ENCODE measurements at regions not wholly inside any gene's neighbourhood (a gene's known extent, or its start where the extent isn't known, plus 50 kb on each side); places are given as distances from the start of the nearest gene placed in this dataset.

GRCh38 chr5:89948977-89949376 is 460.6 kb downstream of the CETN3 start:
- TF ChIP-seq POLR2AphosphoS5 (IDR thresholded peaks at IDR 0.05; ENCODE audit: low read depth, low read length) (no peak), CTCF (IDR thresholded peaks at IDR 0.05) (no peak), TCF7L2 (IDR thresholded peaks at IDR 0.05; ENCODE audit: low read depth, low read length) (no peak), SIN3A (IDR thresholded peaks at IDR 0.05; ENCODE audit: borderline replicate concordance, insufficient read depth, low read depth, low read length) (no peak), REST (IDR thresholded peaks at IDR 0.05; ENCODE audit: insufficient read depth in 1 of 2, low read depth in 2 of 2, low read length in 1 of 2) (no peak)
- H3K27me3 ChIP-seq (ENCODE audit: control insufficient read depth, insufficient read depth, low read length), result no peaks in the 10 kb centered on the region
- H3K27ac ChIP-seq (ENCODE audit: low read length), result no peak overlapping the region
- POLR2A ChIA-PET, result no interaction called here
- CTCF ChIA-PET, result no interaction called here
- intact Hi-C loops (cut with micrococcal nuclease; ENCODE audit: unreplicated experiment), result no loop called here
- ATAC-seq (no peak), DNase-seq (ENCODE audit: low read depth, low spot score) (no peak)
- H3K9me3 ChIP-seq (ENCODE audit: control insufficient read depth, insufficient read depth, low read depth, low read length), result no peaks in the 10 kb centered on the region
- no peak overlapping the region for H3K4me3 ChIP-seq (ENCODE audit: low read depth in 2 of 2, low read length in 2 of 2)
- in situ Hi-C loops (cut with HindIII; ENCODE audit: low pct_unique_long_range_greater_than_20kb, low sequenced_read_pairs), result no loop called here
- H3K36me3 ChIP-seq (ENCODE audit: control insufficient read depth, insufficient read depth, low read length), result no peaks in the 10 kb centered on the region
- no TSS peak for BruUV-seq (replicated peaks)
- H3K4me1 ChIP-seq (ENCODE audit: control insufficient read depth, insufficient read depth, low read length), result no peaks in the 10 kb centered on the region

DNA sequence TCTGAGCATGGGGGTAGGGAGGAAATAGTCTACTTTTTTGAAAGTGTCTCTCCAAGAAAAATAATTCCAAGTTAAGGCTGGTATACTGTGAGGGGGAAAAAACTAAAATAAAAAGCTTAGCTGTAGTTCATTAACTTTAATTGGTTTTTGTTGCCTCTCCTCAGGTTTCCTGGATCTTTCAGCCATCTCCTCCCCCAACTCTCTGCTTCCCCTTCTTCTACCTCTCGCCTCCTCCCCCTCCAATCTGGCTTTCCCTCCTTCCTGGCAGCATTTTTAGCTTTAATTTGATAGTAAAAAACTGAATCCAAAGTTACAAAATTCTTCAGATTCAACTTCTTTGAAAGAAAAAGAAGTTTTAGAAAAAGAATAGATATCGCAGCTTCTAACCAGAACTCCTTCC is 462.6 kb downstream of the CETN3 start:
- ChIA-PET POLR2A (no interaction called here), CTCF (no interaction called here)
- H3K27me3 ChIP-seq (ENCODE audit: control insufficient read depth, insufficient read depth, low read length), result no peaks in the 10 kb centered on the region
- H3K27ac ChIP-seq (ENCODE audit: low read length), result no peak overlapping the region
- H3K4me3 ChIP-seq (ENCODE audit: low read depth in 2 of 2, low read length in 2 of 2), result no peak overlapping the region
- BruUV-seq (replicated peaks), result no TSS peak
- no peak for TF ChIP-seq CTCF (IDR thresholded peaks at IDR 0.05)
- no peak for TF ChIP-seq SIN3A (IDR thresholded peaks at IDR 0.05; ENCODE audit: borderline replicate concordance, insufficient read depth, low read depth, low read length)
- no peak for TF ChIP-seq POLR2AphosphoS5 (IDR thresholded peaks at IDR 0.05; ENCODE audit: low read depth, low read length)
- no peak for TF ChIP-seq TCF7L2 (IDR thresholded peaks at IDR 0.05; ENCODE audit: low read depth, low read length)
- TF ChIP-seq REST (IDR thresholded peaks at IDR 0.05; ENCODE audit: insufficient read depth in 1 of 2, low read depth in 2 of 2, low read length in 1 of 2), result no peak
- H3K36me3 ChIP-seq (ENCODE audit: control insufficient read depth, insufficient read depth, low read length), result no peaks in the 10 kb centered on the region
- no peak for ATAC-seq
- no peak for DNase-seq (ENCODE audit: low read depth, low spot score)
- intact Hi-C loops (cut with micrococcal nuclease; ENCODE audit: unreplicated experiment) (no loop called here), in situ Hi-C loops (cut with HindIII; ENCODE audit: low pct_unique_long_range_greater_than_20kb, low sequenced_read_pairs) (no loop called here)
- no peaks in the 10 kb centered on the region for H3K4me1 ChIP-seq (ENCODE audit: control insufficient read depth, insufficient read depth, low read length)
- H3K9me3 ChIP-seq (ENCODE audit: control insufficient read depth, insufficient read depth, low read depth, low read length), result no peaks in the 10 kb centered on the region
